ENCODE measurements at regions not wholly inside any gene's neighbourhood (a gene's known extent, or its start where the extent isn't known, plus 50 kb on each side); places are given as distances from the start of the nearest gene placed in this dataset.

DNA sequence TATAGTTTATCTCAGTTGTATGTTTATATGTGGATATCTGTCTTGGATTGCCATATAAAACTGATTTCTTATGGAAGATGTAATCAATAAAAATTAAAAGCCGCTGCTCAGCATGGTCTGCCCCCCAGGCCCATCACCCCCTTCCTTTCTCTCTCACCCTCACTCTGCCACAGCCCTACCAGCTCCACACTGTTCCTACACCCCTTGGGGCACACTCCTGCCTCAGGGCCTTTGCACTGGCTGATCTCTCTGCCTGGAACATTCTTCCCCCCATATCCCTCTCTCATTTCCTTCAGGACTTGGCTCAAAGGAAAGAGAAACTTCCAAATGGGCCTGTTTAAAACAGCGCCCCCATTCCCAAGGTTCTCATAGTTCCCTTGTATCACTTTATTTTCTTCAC, 63.1 kb downstream of the LRRC32 start:
- peaks cover 8 to 9% of the 10 kb centered on the region in 2 donors for H3K4me1 ChIP-seq (replicated peaks in 1 of 2)
- no peak for ATAC-seq (replicated peaks in 6 of 8)
- in situ Hi-C loops (cut with MboI; ENCODE audit: low pct_unique_long_range_greater_than_20kb in 2 of 9, low sequenced_read_pairs in 9 of 9, unreplicated experiment in 9 of 9): no loop called here
- WGBS, 10 experiments: 100% methylated on average over 1 to 2 of the region's 2 CpGs; no CpG with 5 or more reads in 7 of the 10 experiments
- H3K4me3 ChIP-seq: no peak overlapping the region
- H3K27ac ChIP-seq: no peak overlapping the region

GRCh38 chr11:76605338-76606074, 65.0 kb downstream of the LRRC32 start:
- Histone ChIP-seq H3K27ac (no peak overlapping the region), H3K4me3 (no peak overlapping the region), H3K4me1 (replicated peaks in 1 of 2) (peaks cover 0 to 2% of the 10 kb centered on the region in 2 donors)
- WGBS, 10 experiments: 33 to 100% (median 82%) methylated on average over 1 to 7 of the region's 8 CpGs; no CpG with 5 or more reads in 1 of the 10 experiments
- ATAC-seq (replicated peaks in 6 of 8): peak in 1 of 8 experiments; percentile 6
- in situ Hi-C loops (cut with MboI; ENCODE audit: low pct_unique_long_range_greater_than_20kb in 2 of 9, low sequenced_read_pairs in 9 of 9, unreplicated experiment in 9 of 9): no loop called here

GRCh38 chr11:76604626-76605241, 65.8 kb downstream of the LRRC32 start:
- Histone ChIP-seq H3K4me3 (no peak overlapping the region), H3K4me1 (replicated peaks in 1 of 2) (peaks cover 0 to 2% of the 10 kb centered on the region in 2 donors), H3K27ac (no peak overlapping the region)
- ATAC-seq (replicated peaks in 6 of 8): peak in 2 of 8 experiments; percentile 6 to 20
- WGBS, 10 experiments: 0 to 100% (median 90%) methylated on average over 1 to 2 of the region's 8 CpGs; no CpG with 5 or more reads in 5 of the 10 experiments
- in situ Hi-C loops (cut with MboI; ENCODE audit: low pct_unique_long_range_greater_than_20kb in 2 of 9, low sequenced_read_pairs in 9 of 9, unreplicated experiment in 9 of 9): no loop called here

GRCh38 chr11:76604081-76604625, 66.4 kb downstream of the LRRC32 start:
- peak in 6 of 8 experiments; percentile 9 to 86 (median 72) for ATAC-seq (replicated peaks in 6 of 8)
- in situ Hi-C loops (cut with MboI; ENCODE audit: low pct_unique_long_range_greater_than_20kb in 2 of 9, low sequenced_read_pairs in 9 of 9, unreplicated experiment in 9 of 9): no loop called here
- whole genome bisulfite sequencing, 10 experiments: 33 to 80% (median 64%) methylated on average over 1 to 4 of the region's 12 CpGs; no CpG with 5 or more reads in 6 of the 10 experiments

DNA sequence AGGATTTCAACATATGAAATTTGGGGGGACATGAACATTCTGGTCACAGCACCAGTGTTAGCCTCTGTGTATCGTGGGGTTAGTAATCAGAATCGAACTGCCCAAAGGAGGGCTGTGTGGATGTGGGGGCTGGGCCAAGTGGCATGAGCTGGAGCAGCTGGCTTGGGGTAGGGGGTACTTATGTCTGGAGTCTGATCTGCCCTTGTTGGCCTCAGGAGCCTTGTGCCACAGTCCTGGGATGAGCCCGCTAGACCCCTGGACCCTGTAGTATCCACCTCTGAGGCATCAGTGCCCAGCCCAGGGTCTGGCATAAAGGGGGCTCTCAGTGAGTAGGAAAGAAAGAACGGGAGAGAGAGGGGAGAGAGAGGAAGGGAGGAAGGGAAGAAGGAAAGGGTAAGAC, 67.3 kb downstream of the LRRC32 start:
- no peak overlapping the region for H3K27ac ChIP-seq
- no peak overlapping the region for H3K4me3 ChIP-seq
- in situ Hi-C loops (cut with MboI; ENCODE audit: low pct_unique_long_range_greater_than_20kb in 2 of 9, low sequenced_read_pairs in 9 of 9, unreplicated experiment in 9 of 9): no loop called here
- H3K4me1 ChIP-seq (replicated peaks in 1 of 2): peaks cover 0 to 2% of the 10 kb centered on the region in 2 donors
- 78 to 100% (median 95%) methylated on average over 1 to 4 of the region's 4 CpGs; no CpG with 5 or more reads in 2 of the 10 experiments for WGBS, 10 experiments
- no peak for ATAC-seq (replicated peaks in 6 of 8)

More at GRCh38 chr11:76604081-76604625, 66.4 kb downstream of the LRRC32 start:
- H3K4me1 ChIP-seq (replicated peaks in 1 of 2): peaks cover 0 to 2% of the 10 kb centered on the region in 2 donors
- H3K27ac ChIP-seq: no peak overlapping the region
- no peak overlapping the region for H3K4me3 ChIP-seq
